Keratinocyte (primary cell): ENCODE measurements at regions not wholly inside any gene's neighbourhood (a gene's known extent, or its start where the extent isn't known, plus 50 kb on each side); places are given as distances from the start of the nearest gene placed in this dataset.

Experiments used
- DNase-seq: peaks from one replicate; pipeline ENCODE4 v3.0.0-alpha.2; 2011; ENCODE audit warnings: low read depth, missing footprints, low spot score
- FAIRE-seq: peaks from 2 replicates; lab custom pipeline; 2011; peaks lifted over from hg19 to GRCh38; lab: Jason Lieb, UNC
- H2AFZ ChIP-seq: 2 replicates; pipeline ENCODE4 v1.6.0; 2012; ENCODE audit warnings: low read length, control low read depth, inconsistent platforms; ENCODE audit not compliant: control insufficient read depth
- H3K27ac ChIP-seq: 2 replicates; pipeline ENCODE4 v1.5.1; 2011; ENCODE audit warnings: low read length; ENCODE audit not compliant: control insufficient read depth, insufficient read depth
- H3K27me3 ChIP-seq: 3 replicates; pipeline ENCODE4 v1.6.0; 2011; ENCODE audit warnings: low read length; ENCODE audit not compliant: control insufficient read depth, insufficient read depth; ENCODE audit errors: extremely low read depth
- H3K36me3 ChIP-seq, 2 experiments: 2 replicates in 1 of 2; 3 replicates in 1 of 2; pipeline ENCODE4 v1.5.1; 2011; ENCODE audit warnings: low read length in 2 of 2, mild to moderate bottlenecking in 1 of 2; ENCODE audit not compliant: control insufficient read depth in 2 of 2, insufficient read depth in 2 of 2; ENCODE audit errors: extremely low read depth in 1 of 2
- H3K4me1 ChIP-seq: 3 replicates; pipeline ENCODE4 v1.5.1; 2011; ENCODE audit warnings: low read length; ENCODE audit not compliant: control insufficient read depth, insufficient read depth; ENCODE audit errors: extremely low read depth
- H3K4me2 ChIP-seq: 3 replicates; pipeline ENCODE4 v1.6.0; 2011; ENCODE audit warnings: low read depth, low read length; ENCODE audit not compliant: control insufficient read depth, insufficient read depth; ENCODE audit errors: extremely low read depth
- H3K4me3 ChIP-seq, 3 experiments: fragments of 200-600 bp in 1 of 3; sonication (generic) in 1 of 3; 2 replicates in 2 of 3; 3 replicates in 1 of 3; pipeline ENCODE4 v1.5.1; 2011 to 2016; ENCODE audit warnings: low read length in 3 of 3, mild to moderate bottlenecking in 3 of 3, control low read depth in 2 of 3, inconsistent platforms in 1 of 3, low read depth in 1 of 3, mixed read lengths in 1 of 3, mixed run types in 1 of 3, moderate library complexity in 1 of 3; ENCODE audit not compliant: control insufficient read depth in 2 of 3, insufficient read depth in 2 of 3; ENCODE audit errors: extremely low read depth in 1 of 3
- H3K79me2 ChIP-seq: 2 replicates; pipeline ENCODE4 v1.6.0; 2012; ENCODE audit warnings: low read length; ENCODE audit not compliant: control insufficient read depth, insufficient read depth
- H3K9ac ChIP-seq: 3 replicates; pipeline ENCODE4 v1.6.0; 2011; ENCODE audit warnings: low read length; ENCODE audit not compliant: control insufficient read depth, insufficient read depth; ENCODE audit errors: extremely low read depth
- H3K9me1 ChIP-seq: 3 replicates; pipeline ENCODE4 v1.6.0; 2011; ENCODE audit warnings: low read length; ENCODE audit not compliant: control insufficient read depth, insufficient read depth; ENCODE audit errors: extremely low read depth
- H3K9me3 ChIP-seq: 2 replicates; pipeline ENCODE4 v1.5.1; 2012; ENCODE audit warnings: low read depth, low read length; ENCODE audit not compliant: control insufficient read depth
- H4K20me1 ChIP-seq: 3 replicates; pipeline ENCODE4 v1.6.0; 2011; ENCODE audit warnings: low read length; ENCODE audit not compliant: control insufficient read depth, insufficient read depth; ENCODE audit errors: extremely low read depth
- CTCF ChIP-seq, 3 experiments: IDR thresholded peaks in 1 of 3; conservative IDR thresholded peaks in 1 of 3; optimal IDR thresholded peaks in 1 of 3; 2 replicates in 2 of 3; 3 replicates in 1 of 3; pipeline versions ENCODE3 to v1.5.1; 2011; ENCODE audit warnings: low read length in 3 of 3, mild to moderate bottlenecking in 3 of 3, moderate library complexity in 2 of 3, control low read depth in 1 of 3, inconsistent platforms in 1 of 3; ENCODE audit not compliant: insufficient read depth in 2 of 3; ENCODE audit errors: extremely low read depth in 1 of 3
- EZH2 ChIP-seq: IDR thresholded peaks from one replicate; pipeline ENCODE4 v1.6.1; 2012; ENCODE audit warnings: inconsistent platforms, mild to moderate bottlenecking, low read length, moderate library complexity
- dilution Hi-C: fragments of 300-500 bp; cut with MboI; formaldehyde crosslinking; loops from one replicate; pipeline ENCODE4 v1.7.0; 2020; ENCODE audit warnings: low sequenced_read_pairs; ENCODE audit not compliant: extremely low pct_ligation_motif_present

- Histone ChIP-seq H3K27me3 (no peaks in the 10 kb centered on the region), H3K4me2 (no peak overlapping the region), H3K4me1 (no peaks in the 10 kb centered on the region), H2AFZ (no peak overlapping the region), H4K20me1 (no peaks in the 10 kb centered on the region), H3K9ac (no peak overlapping the region), H3K27ac (no peak overlapping the region), H3K79me2 (no peaks in the 10 kb centered on the region), H3K9me3 (no peaks in the 10 kb centered on the region), H3K4me3 (no peak overlapping the region), H3K36me3 (no peaks in the 10 kb centered on the region), H3K9me1 (no peaks in the 10 kb centered on the region)
- no peak for FAIRE-seq
- dilution Hi-C loops, result no loop called here
- DNase-seq, result no peak
- TF ChIP-seq EZH2 (no peak), CTCF (optimal IDR thresholded peaks at IDR 0.05 in 1 of 3, IDR thresholded peaks at IDR 0.05 in 1 of 3, conservative IDR thresholded peaks at IDR 0.05 in 1 of 3; ENCODE audit: extremely low read depth in 1 of 3, insufficient read depth in 2 of 3, low read length in 3 of 3) (no peak)
Measured at GRCh38 chrX:3468031-3468430, 121.6 kb upstream of the MXRA5 start.

GRCh38 chrX:3465017-3465416, 118.6 kb upstream of the MXRA5 start:
- FAIRE-seq, result no peak
- H3K27me3 ChIP-seq, result no peaks in the 10 kb centered on the region
- no peaks in the 10 kb centered on the region for H3K9me3 ChIP-seq
- no peaks in the 10 kb centered on the region for H3K36me3 ChIP-seq
- H2AFZ ChIP-seq, result no peak overlapping the region
- no peaks in the 10 kb centered on the region for H3K9me1 ChIP-seq
- no peak overlapping the region for H3K4me2 ChIP-seq
- no peak overlapping the region for H3K4me3 ChIP-seq
- H3K79me2 ChIP-seq, result no peaks in the 10 kb centered on the region
- H4K20me1 ChIP-seq, result no peaks in the 10 kb centered on the region
- H3K4me1 ChIP-seq, result no peaks in the 10 kb centered on the region
- no peak for TF ChIP-seq CTCF (optimal IDR thresholded peaks at IDR 0.05 in 1 of 3, IDR thresholded peaks at IDR 0.05 in 1 of 3, conservative IDR thresholded peaks at IDR 0.05 in 1 of 3; ENCODE audit: extremely low read depth in 1 of 3, insufficient read depth in 2 of 3, low read length in 3 of 3)
- TF ChIP-seq EZH2, result no peak
- no peak overlapping the region for H3K9ac ChIP-seq
- DNase-seq, result no peak
- dilution Hi-C loops, result no loop called here
- H3K27ac ChIP-seq, result no peak overlapping the region
